DMS53 (cell line): ENCODE measurements at regions not wholly inside any gene's neighbourhood (a gene's known extent, or its start where the extent isn't known, plus 50 kb on each side); places are given as distances from the start of the nearest gene placed in this dataset.

Experiments used
- DNase-seq: peaks from one replicate; lab custom pipeline; 2025; lab: John Stamatoyannopoulos, UW

- no peak for DNase-seq
These were observed 52.3 kb upstream of the ABCC9 start for GRCh38 chr12:21993438-21993981.

- DNase-seq = peak; percentile 36
These were observed 51.6 kb upstream of the ABCC9 start for GRCh38 chr12:21992823-21993222.

- no peak for DNase-seq
These were observed 50.3 kb upstream of the ABCC9 start for GRCh38 chr12:21991526-21991925.
